ENCODE measurements at regions not wholly inside any gene's neighbourhood (a gene's known extent, or its start where the extent isn't known, plus 50 kb on each side); places are given as distances from the start of the nearest gene placed in this dataset.

GRCh38 chr14:84807673-84808072 is 722.3 kb upstream of the FLRT2 start:
- TF ChIP-seq POLR2AphosphoS5 (IDR thresholded peaks at IDR 0.05; ENCODE audit: borderline replicate concordance, low read depth, low read length) (no peak), EZH2 (IDR thresholded peaks at IDR 0.05) (no peak)
